ENCODE measurements at regions not wholly inside any gene's neighbourhood (a gene's known extent, or its start where the extent isn't known, plus 50 kb on each side); places are given as distances from the start of the nearest gene placed in this dataset.

- Histone ChIP-seq H3K27ac (ENCODE audit: low read depth, low read length) (no peak overlapping the region), H3K4me3 (ENCODE audit: low read depth in 1 of 5, low read length in 5 of 5) (no peak overlapping the region), H3K4me1 (ENCODE audit: control insufficient read depth in 5 of 5, insufficient read depth in 5 of 5, low read length in 5 of 5) (no peaks in the 10 kb centered on the region), H3K9me3 (ENCODE audit: control insufficient read depth in 5 of 5, low read length in 5 of 5) (no peaks in the 10 kb centered on the region), H3K27me3 (ENCODE audit: control insufficient read depth in 5 of 5, insufficient read depth in 4 of 5, low read length in 5 of 5) (peaks cover 0 to 13% (median 4%) of the 10 kb centered on the region in 5 donors), H3K9ac (ENCODE audit: low read length in 5 of 5) (no peak overlapping the region), H3K36me3 (ENCODE audit: control insufficient read depth in 5 of 5, insufficient read depth in 5 of 5, low read length in 5 of 5) (no peaks in the 10 kb centered on the region)
Observed at GRCh38 chr10:131574707-131575430, 263.3 kb upstream of the TCERG1L start.

GRCh38 chr10:131575877-131576276 lies 264.4 kb upstream of the TCERG1L start:
- H3K9me3 ChIP-seq (ENCODE audit: control insufficient read depth in 5 of 5, low read length in 5 of 5), result no peaks in the 10 kb centered on the region
- no peak overlapping the region for H3K27ac ChIP-seq (ENCODE audit: low read depth, low read length)
- no peaks in the 10 kb centered on the region for H3K4me1 ChIP-seq (ENCODE audit: control insufficient read depth in 5 of 5, insufficient read depth in 5 of 5, low read length in 5 of 5)
- H3K4me3 ChIP-seq (ENCODE audit: low read depth in 1 of 5, low read length in 5 of 5), result no peak overlapping the region
- no peak overlapping the region for H3K9ac ChIP-seq (ENCODE audit: low read length in 5 of 5)
- no peaks in the 10 kb centered on the region for H3K36me3 ChIP-seq (ENCODE audit: control insufficient read depth in 5 of 5, insufficient read depth in 5 of 5, low read length in 5 of 5)
- H3K27me3 ChIP-seq (ENCODE audit: control insufficient read depth in 5 of 5, insufficient read depth in 4 of 5, low read length in 5 of 5), result peaks cover 0 to 14% (median 4%) of the 10 kb centered on the region in 5 donors

GRCh38 chr10:131576341-131577177 lies 265.0 kb upstream of the TCERG1L start:
- H3K36me3 ChIP-seq (ENCODE audit: control insufficient read depth in 5 of 5, insufficient read depth in 5 of 5, low read length in 5 of 5), result no peaks in the 10 kb centered on the region
- H3K4me3 ChIP-seq (ENCODE audit: low read depth in 1 of 5, low read length in 5 of 5), result no peak overlapping the region
- H3K27ac ChIP-seq (ENCODE audit: low read depth, low read length), result no peak overlapping the region
- peaks cover 0 to 14% (median 4%) of the 10 kb centered on the region in 5 donors for H3K27me3 ChIP-seq (ENCODE audit: control insufficient read depth in 5 of 5, insufficient read depth in 4 of 5, low read length in 5 of 5)
- H3K9me3 ChIP-seq (ENCODE audit: control insufficient read depth in 5 of 5, low read length in 5 of 5), result peaks cover 0 to 1% (median 0%) of the 10 kb centered on the region in 5 donors
- no peak overlapping the region for H3K9ac ChIP-seq (ENCODE audit: low read length in 5 of 5)
- no peaks in the 10 kb centered on the region for H3K4me1 ChIP-seq (ENCODE audit: control insufficient read depth in 5 of 5, insufficient read depth in 5 of 5, low read length in 5 of 5)

DNA sequence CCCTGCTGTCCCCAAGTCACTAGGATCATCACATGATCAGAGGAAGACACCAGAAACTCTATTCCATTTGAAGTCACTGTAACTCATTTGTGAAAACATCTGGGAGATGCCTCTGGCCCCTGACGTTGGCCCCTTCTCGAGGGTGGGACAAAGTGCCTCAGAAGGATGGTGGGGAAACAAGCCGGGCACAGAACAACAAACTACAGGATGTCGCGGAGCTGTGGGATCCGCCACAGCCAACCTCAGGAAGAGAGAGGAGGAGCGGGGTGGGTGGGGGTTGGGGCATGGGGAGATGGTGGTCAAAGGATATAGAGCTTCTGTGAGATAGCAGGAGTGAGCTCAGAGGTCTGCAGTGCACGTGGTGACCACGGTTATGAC lies 265.6 kb upstream of the TCERG1L start:
- peaks cover 0 to 14% (median 4%) of the 10 kb centered on the region in 5 donors for H3K27me3 ChIP-seq (ENCODE audit: control insufficient read depth in 5 of 5, insufficient read depth in 4 of 5, low read length in 5 of 5)

GRCh38 chr10:131577786-131578471 lies 266.4 kb upstream of the TCERG1L start:
- Histone ChIP-seq H3K9me3 (ENCODE audit: control insufficient read depth in 5 of 5, low read length in 5 of 5) (peaks cover 0 to 3% (median 0%) of the 10 kb centered on the region in 5 donors), H3K9ac (ENCODE audit: low read length in 5 of 5) (no peak overlapping the region), H3K4me3 (ENCODE audit: low read depth in 1 of 5, low read length in 5 of 5) (no peak overlapping the region), H3K36me3 (ENCODE audit: control insufficient read depth in 5 of 5, insufficient read depth in 5 of 5, low read length in 5 of 5) (no peaks in the 10 kb centered on the region), H3K27me3 (ENCODE audit: control insufficient read depth in 5 of 5, insufficient read depth in 4 of 5, low read length in 5 of 5) (peaks cover 0 to 14% (median 4%) of the 10 kb centered on the region in 5 donors), H3K27ac (ENCODE audit: low read depth, low read length) (no peak overlapping the region), H3K4me1 (ENCODE audit: control insufficient read depth in 5 of 5, insufficient read depth in 5 of 5, low read length in 5 of 5) (no peaks in the 10 kb centered on the region)

More for the DNA sequence above, 265.6 kb upstream of the TCERG1L start:
- H3K4me3 ChIP-seq (ENCODE audit: low read depth in 1 of 5, low read length in 5 of 5), result no peak overlapping the region
- H3K4me1 ChIP-seq (ENCODE audit: control insufficient read depth in 5 of 5, insufficient read depth in 5 of 5, low read length in 5 of 5), result no peaks in the 10 kb centered on the region
- peaks cover 0 to 3% (median 0%) of the 10 kb centered on the region in 5 donors for H3K9me3 ChIP-seq (ENCODE audit: control insufficient read depth in 5 of 5, low read length in 5 of 5)
- no peak overlapping the region for H3K27ac ChIP-seq (ENCODE audit: low read depth, low read length)
- no peak overlapping the region for H3K9ac ChIP-seq (ENCODE audit: low read length in 5 of 5)
- H3K36me3 ChIP-seq (ENCODE audit: control insufficient read depth in 5 of 5, insufficient read depth in 5 of 5, low read length in 5 of 5), result no peaks in the 10 kb centered on the region

- peaks cover 0 to 3% (median 0%) of the 10 kb centered on the region in 5 donors for H3K9me3 ChIP-seq (ENCODE audit: control insufficient read depth in 5 of 5, low read length in 5 of 5)
- no peaks in the 10 kb centered on the region for H3K36me3 ChIP-seq (ENCODE audit: control insufficient read depth in 5 of 5, insufficient read depth in 5 of 5, low read length in 5 of 5)
- no peak overlapping the region for H3K4me3 ChIP-seq (ENCODE audit: low read depth in 1 of 5, low read length in 5 of 5)
- no peak overlapping the region for H3K27ac ChIP-seq (ENCODE audit: low read depth, low read length)
- no peaks in the 10 kb centered on the region for H3K4me1 ChIP-seq (ENCODE audit: control insufficient read depth in 5 of 5, insufficient read depth in 5 of 5, low read length in 5 of 5)
- H3K9ac ChIP-seq (ENCODE audit: low read length in 5 of 5), result no peak overlapping the region
- H3K27me3 ChIP-seq (ENCODE audit: control insufficient read depth in 5 of 5, insufficient read depth in 4 of 5, low read length in 5 of 5), result peaks cover 0 to 14% (median 4%) of the 10 kb centered on the region in 5 donors
Observed at GRCh38 chr10:131578472-131578970, 267.0 kb upstream of the TCERG1L start.

- no peaks in the 10 kb centered on the region for H3K4me1 ChIP-seq (ENCODE audit: control insufficient read depth in 5 of 5, insufficient read depth in 5 of 5, low read length in 5 of 5)
- peaks cover 0 to 9% (median 0%) of the 10 kb centered on the region in 5 donors for H3K27me3 ChIP-seq (ENCODE audit: control insufficient read depth in 5 of 5, insufficient read depth in 4 of 5, low read length in 5 of 5)
- H3K36me3 ChIP-seq (ENCODE audit: control insufficient read depth in 5 of 5, insufficient read depth in 5 of 5, low read length in 5 of 5), result no peaks in the 10 kb centered on the region
- H3K9me3 ChIP-seq (ENCODE audit: control insufficient read depth in 5 of 5, low read length in 5 of 5), result peaks cover 0 to 3% (median 0%) of the 10 kb centered on the region in 5 donors
- no peak overlapping the region for H3K27ac ChIP-seq (ENCODE audit: low read depth, low read length)
- H3K9ac ChIP-seq (ENCODE audit: low read length in 5 of 5), result no peak overlapping the region
- no peak overlapping the region for H3K4me3 ChIP-seq (ENCODE audit: low read depth in 1 of 5, low read length in 5 of 5)
Observed at GRCh38 chr10:131579251-131580071, 267.9 kb upstream of the TCERG1L start.

DNA sequence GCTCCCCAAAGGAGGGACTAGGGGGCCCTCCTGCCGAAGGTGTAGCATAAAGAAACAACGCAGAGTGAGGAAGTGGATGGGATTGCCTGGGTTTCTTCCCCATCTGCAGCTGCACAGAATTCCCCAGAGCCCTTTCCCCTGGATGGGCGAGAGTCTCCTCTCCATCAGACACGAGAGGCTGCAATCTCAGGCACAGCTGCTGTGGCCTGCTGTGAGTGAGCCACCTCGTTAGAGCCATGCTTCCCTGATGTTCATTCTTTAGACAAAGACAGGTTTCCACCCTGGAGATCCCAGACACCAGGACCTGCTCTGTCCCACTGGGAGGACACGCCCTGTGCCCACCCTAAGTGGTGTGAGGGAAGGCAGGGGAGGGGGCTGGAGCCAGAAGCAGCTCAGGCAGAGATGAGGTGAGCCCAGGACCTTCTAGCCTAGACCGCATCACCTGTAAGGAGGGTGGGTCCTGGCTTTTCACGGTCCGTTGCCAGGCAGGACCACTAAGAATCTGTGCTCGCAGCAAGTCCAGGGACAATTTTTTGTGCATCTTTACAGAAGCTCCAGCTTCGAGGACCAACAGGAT lies 268.6 kb upstream of the TCERG1L start:
- H3K4me1 ChIP-seq (ENCODE audit: control insufficient read depth in 5 of 5, insufficient read depth in 5 of 5, low read length in 5 of 5), result no peaks in the 10 kb centered on the region
- H3K9ac ChIP-seq (ENCODE audit: low read length in 5 of 5), result no peak overlapping the region
- peaks cover 0 to 3% (median 0%) of the 10 kb centered on the region in 5 donors for H3K9me3 ChIP-seq (ENCODE audit: control insufficient read depth in 5 of 5, low read length in 5 of 5)
- peaks cover 0 to 7% (median 0%) of the 10 kb centered on the region in 5 donors for H3K27me3 ChIP-seq (ENCODE audit: control insufficient read depth in 5 of 5, insufficient read depth in 4 of 5, low read length in 5 of 5)
- no peak overlapping the region for H3K4me3 ChIP-seq (ENCODE audit: low read depth in 1 of 5, low read length in 5 of 5)
- no peak overlapping the region for H3K27ac ChIP-seq (ENCODE audit: low read depth, low read length)
- H3K36me3 ChIP-seq (ENCODE audit: control insufficient read depth in 5 of 5, insufficient read depth in 5 of 5, low read length in 5 of 5), result no peaks in the 10 kb centered on the region

DNA sequence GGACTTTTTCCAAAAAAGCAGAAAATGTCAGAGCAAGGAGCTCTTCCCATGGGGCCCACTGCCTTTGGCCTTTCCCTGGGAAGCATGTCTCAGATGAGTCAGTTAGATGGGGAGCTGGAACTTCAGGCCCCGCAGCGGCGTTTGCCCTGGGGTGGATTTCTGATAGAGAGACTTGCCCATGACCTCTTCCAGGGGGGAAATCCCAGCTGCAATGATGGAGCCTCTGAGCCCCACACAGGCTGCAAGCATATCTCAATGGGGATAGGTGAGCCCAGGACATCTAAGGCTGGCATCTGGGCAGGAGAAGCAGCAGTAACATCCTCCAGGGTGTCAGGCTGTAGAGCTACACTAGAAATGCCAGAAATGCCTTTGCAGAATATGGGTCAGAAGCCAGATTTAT lies 269.2 kb upstream of the TCERG1L start:
- H3K9me3 ChIP-seq (ENCODE audit: control insufficient read depth in 5 of 5, low read length in 5 of 5), result peaks cover 0 to 3% (median 0%) of the 10 kb centered on the region in 5 donors
- H3K9ac ChIP-seq (ENCODE audit: low read length in 5 of 5), result no peak overlapping the region
- no peak overlapping the region for H3K4me3 ChIP-seq (ENCODE audit: low read depth in 1 of 5, low read length in 5 of 5)
- no peaks in the 10 kb centered on the region for H3K4me1 ChIP-seq (ENCODE audit: control insufficient read depth in 5 of 5, insufficient read depth in 5 of 5, low read length in 5 of 5)
- no peak overlapping the region for H3K27ac ChIP-seq (ENCODE audit: low read depth, low read length)
- H3K36me3 ChIP-seq (ENCODE audit: control insufficient read depth in 5 of 5, insufficient read depth in 5 of 5, low read length in 5 of 5), result no peaks in the 10 kb centered on the region
- peaks cover 0 to 7% (median 0%) of the 10 kb centered on the region in 5 donors for H3K27me3 ChIP-seq (ENCODE audit: control insufficient read depth in 5 of 5, insufficient read depth in 4 of 5, low read length in 5 of 5)
